Sigmoid colon (tissue), 6 donors: ENCODE measurements at regions not wholly inside any gene's neighbourhood (a gene's known extent, or its start where the extent isn't known, plus 50 kb on each side); places are given as distances from the start of the nearest gene placed in this dataset.

ENCODE experiments used
- DNase-seq: peaks from one replicate; pipeline ENCODE4 v3.0.0-alpha.2; 2019
- H3K27ac ChIP-seq, 4 donors: fragments of 200-600 bp; sonication (generic); one replicate each; pipeline ENCODE4 v1.5.1; 2016 to 2019; ENCODE audit warnings: mild to moderate bottlenecking in 1 of 4
- H3K27me3 ChIP-seq, 3 donors: fragments of 200-600 bp; sonication (generic); one replicate each; pipeline ENCODE4 v1.5.1; 2019; ENCODE audit warnings: mild to moderate bottlenecking in 1 of 3
- H3K36me3 ChIP-seq, 4 donors: fragments of 200-600 bp; sonication (generic); one replicate each; pipeline ENCODE4 v1.5.1; 2016 to 2019
- H3K4me1 ChIP-seq, 4 donors: fragments of 200-600 bp; sonication (generic); one replicate each; pipeline ENCODE4 v1.5.1; 2017 to 2019
- H3K4me3 ChIP-seq, 4 donors: fragments of 200-600 bp; sonication (generic); one replicate each; pipeline ENCODE4 v1.5.1; 2017 to 2019; ENCODE audit warnings: mild to moderate bottlenecking in 2 of 4, moderate library complexity in 1 of 4
- H3K9me3 ChIP-seq, 4 donors: fragments of 200-600 bp in 3 of 4; sonication (generic) in 3 of 4; one replicate each; pipeline versions ENCODE4 v1.5.1 to v1.6.1; 2013 to 2019
- CTCF ChIP-seq, 4 experiments: fragments of 450-650 bp in 3 of 4; fragments of 200-600 bp in 1 of 4; IDR thresholded peaks; one replicate each; pipeline ENCODE4 v1.5.1; 2016 to 2019; ENCODE audit warnings: antibody characterized with exemption in 4 of 4, mild to moderate bottlenecking in 3 of 4, moderate library complexity in 2 of 4
- EP300 ChIP-seq, 4 donors: sonication (generic); formaldehyde crosslinking; IDR thresholded peaks; one replicate each; pipeline ENCODE4 v1.6.1; 2017; ENCODE audit warnings: antibody characterized with exemption in 4 of 4
- POLR2A ChIP-seq, 2 donors: fragments of 450-650 bp; IDR thresholded peaks; one replicate each; pipeline ENCODE4 v1.6.1; 2016; ENCODE audit warnings: antibody characterized with exemption in 2 of 2, mild to moderate bottlenecking in 2 of 2, moderate library complexity in 2 of 2
- POLR2AphosphoS5 ChIP-seq, 4 donors: sonication (generic); formaldehyde crosslinking; IDR thresholded peaks; one replicate each; pipeline ENCODE4 v1.6.1; 2017; ENCODE audit warnings: antibody characterized with exemption in 4 of 4
- WGBS, 2 donors: extraction: QIAGEN DNeasy Blood & Tissue Kit; methylation state at CpG; one replicate each; pipeline ENCODE4 v1.1.7; 2013; 5-methylcytosine and 5-hydroxymethylcytosine counted together
- intact Hi-C: fragments of 100-400 bp; cut with DNase I; formaldehyde crosslinking; loops from one replicate; pipeline ENCODE4 v1.15.1; 2023
- donor health status: healthy with polysubstance abuse.
- donor health status: healthy.

GRCh38 chr16:51449441-51449840 lies 298.4 kb upstream of the SALL1 start:
- Histone ChIP-seq H3K27ac (no peak overlapping the region), H3K9me3 (no peaks in the 10 kb centered on the region), H3K27me3 (no peaks in the 10 kb centered on the region), H3K4me3 (no peak overlapping the region), H3K36me3 (no peaks in the 10 kb centered on the region), H3K4me1 (peaks cover 0 to 3% (median 0%) of the 10 kb centered on the region in 4 donors)
- 48 to 49% methylated on average over 8 of the region's 8 CpGs for WGBS, 2 donors
- intact Hi-C loops, result no loop called here
- DNase-seq, result no peak
- no peak for TF ChIP-seq CTCF (IDR thresholded peaks at IDR 0.05)
- no peak for TF ChIP-seq EP300 (IDR thresholded peaks at IDR 0.05)
- TF ChIP-seq POLR2A (IDR thresholded peaks at IDR 0.05), result no peak
- no peak for TF ChIP-seq POLR2AphosphoS5 (IDR thresholded peaks at IDR 0.05)

GRCh38 chr16:51445250-51445649 lies 294.2 kb upstream of the SALL1 start:
- no peak for DNase-seq
- TF ChIP-seq POLR2A (IDR thresholded peaks at IDR 0.05), result no peak
- no peak for TF ChIP-seq CTCF (IDR thresholded peaks at IDR 0.05)
- no peak for TF ChIP-seq POLR2AphosphoS5 (IDR thresholded peaks at IDR 0.05)
- TF ChIP-seq EP300 (IDR thresholded peaks at IDR 0.05), result no peak
- Histone ChIP-seq H3K27ac (no peak overlapping the region), H3K4me1 (peaks cover 0 to 2% (median 0%) of the 10 kb centered on the region in 4 donors), H3K27me3 (peaks cover 0 to 2% (median 0%) of the 10 kb centered on the region in 3 donors), H3K4me3 (no peak overlapping the region), H3K36me3 (no peaks in the 10 kb centered on the region), H3K9me3 (no peaks in the 10 kb centered on the region)
- WGBS, 2 donors, result 56 to 78% methylated on average over 4 of the region's 4 CpGs
- intact Hi-C loops, result no loop called here

- 75 to 91% methylated on average over 1 of the region's 1 CpG for WGBS, 2 donors
- no peaks in the 10 kb centered on the region for H3K36me3 ChIP-seq
- H3K27me3 ChIP-seq, result peaks cover 0 to 8% (median 8%) of the 10 kb centered on the region in 3 donors
- H3K4me1 ChIP-seq, result no peaks in the 10 kb centered on the region
- no peak overlapping the region for H3K27ac ChIP-seq
- DNase-seq, result no peak
- intact Hi-C loops, result no loop called here
- no peak overlapping the region for H3K4me3 ChIP-seq
- TF ChIP-seq EP300 (IDR thresholded peaks at IDR 0.05) (no peak), POLR2AphosphoS5 (IDR thresholded peaks at IDR 0.05) (no peak), CTCF (IDR thresholded peaks at IDR 0.05) (no peak), POLR2A (IDR thresholded peaks at IDR 0.05) (no peak)
- no peaks in the 10 kb centered on the region for H3K9me3 ChIP-seq
Measured at GRCh38 chr16:51443934-51444333, 292.9 kb upstream of the SALL1 start.

- WGBS, 2 donors, result 62 to 65% methylated on average over 8 of the region's 8 CpGs
- DNase-seq, result no peak
- intact Hi-C loops, result no loop called here
- Histone ChIP-seq H3K36me3 (no peaks in the 10 kb centered on the region), H3K4me1 (no peaks in the 10 kb centered on the region), H3K4me3 (no peak overlapping the region), H3K9me3 (no peaks in the 10 kb centered on the region), H3K27ac (no peak overlapping the region), H3K27me3 (peaks cover 0 to 12% (median 8%) of the 10 kb centered on the region in 3 donors)
- TF ChIP-seq CTCF (IDR thresholded peaks at IDR 0.05), result no peak
Measured at GRCh38 chr16:51442141-51442870, 291.2 kb upstream of the SALL1 start.
